NCI-H524 (cell line): ENCODE measurements at regions not wholly inside any gene's neighbourhood (a gene's known extent, or its start where the extent isn't known, plus 50 kb on each side); places are given as distances from the start of the nearest gene placed in this dataset.
"Not testable (repeated sequence)": the region's sequence is repeated elsewhere in the genome, so short reads cannot be mapped to it uniquely, and the experiment has no call there.

Experiments used
- DNase-seq, 2 experiments: peaks; one replicate each; lab custom pipeline; 2025; lab: John Stamatoyannopoulos, UW

DNA sequence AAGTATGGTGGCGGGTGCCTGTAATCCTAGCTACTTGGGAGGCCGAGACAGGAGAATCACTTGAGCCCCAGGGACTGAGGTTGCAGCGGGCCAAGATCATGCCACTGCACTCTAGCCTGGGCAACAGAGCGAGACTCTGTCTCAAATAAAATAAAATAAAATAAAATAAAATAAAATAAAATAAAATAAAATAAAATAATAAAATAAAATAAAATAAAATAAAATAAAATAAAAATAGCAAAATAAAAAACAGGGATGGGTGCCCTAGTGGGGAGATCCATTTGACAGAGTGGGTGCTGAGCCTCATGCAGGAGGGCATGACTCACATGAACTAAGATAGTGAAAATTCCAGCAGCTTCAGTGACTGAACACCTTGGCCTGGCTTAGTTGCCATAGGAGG, 460.7 kb downstream of the PLPP3 start:
- not testable (repeated sequence) for DNase-seq

DNA sequence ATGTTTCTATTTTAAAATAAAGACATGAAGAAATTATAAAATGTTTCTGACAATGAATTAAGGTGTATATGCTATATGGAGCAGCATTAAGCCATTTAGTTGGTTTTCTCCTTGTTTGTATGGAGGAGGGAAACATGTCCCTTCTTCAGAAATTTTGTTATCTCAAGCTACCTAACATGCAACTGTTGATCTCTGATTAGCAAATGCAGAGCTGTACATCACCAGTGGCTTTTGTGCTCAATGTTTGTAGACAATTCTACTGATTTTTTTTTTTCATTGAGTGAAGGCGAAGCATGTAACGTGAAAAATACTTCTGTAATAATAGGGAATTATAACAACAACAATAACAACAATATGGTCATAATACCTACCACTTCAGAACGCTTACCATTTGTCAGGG, 463.7 kb downstream of the PLPP3 start:
- DNase-seq = no peak

DNA sequence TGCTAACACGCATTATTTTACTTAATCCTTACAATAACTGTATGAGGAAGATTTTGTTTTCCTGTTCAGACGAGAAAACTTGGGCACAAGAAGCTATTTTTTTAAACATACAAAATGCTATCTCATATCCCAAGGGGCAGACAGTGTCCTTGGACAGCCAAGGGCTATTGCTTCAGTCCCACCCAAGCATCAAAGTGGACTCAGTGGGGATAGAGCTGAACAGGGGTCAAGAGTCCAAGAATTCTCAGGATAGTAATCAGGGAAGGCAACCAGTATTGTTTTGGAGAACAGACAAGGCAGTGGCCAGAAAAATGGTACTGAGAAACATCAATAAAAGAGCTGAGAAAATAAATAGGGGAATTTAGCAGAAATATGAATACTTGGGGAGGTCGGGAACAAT, 465.7 kb downstream of the PLPP3 start:
- DNase-seq = no peak

DNA sequence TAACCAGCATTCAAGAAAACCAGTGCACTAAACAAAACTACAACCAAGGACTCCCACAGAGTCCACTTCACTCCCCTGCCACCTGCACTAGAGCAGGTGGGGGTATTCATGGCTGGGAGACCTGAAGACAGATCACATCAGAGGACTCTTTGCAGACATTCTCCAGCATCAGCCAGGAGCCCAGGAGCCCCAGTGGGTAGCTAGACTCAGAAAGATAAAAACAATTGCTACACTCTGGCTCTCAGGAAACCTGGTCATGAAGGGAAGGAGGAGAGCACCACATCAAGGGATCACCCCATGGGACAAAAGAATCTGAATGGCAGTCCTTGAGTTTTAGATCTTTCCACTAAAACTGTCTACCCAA, 472.1 kb downstream of the PLPP3 start:
- DNase-seq = no peak

DNA sequence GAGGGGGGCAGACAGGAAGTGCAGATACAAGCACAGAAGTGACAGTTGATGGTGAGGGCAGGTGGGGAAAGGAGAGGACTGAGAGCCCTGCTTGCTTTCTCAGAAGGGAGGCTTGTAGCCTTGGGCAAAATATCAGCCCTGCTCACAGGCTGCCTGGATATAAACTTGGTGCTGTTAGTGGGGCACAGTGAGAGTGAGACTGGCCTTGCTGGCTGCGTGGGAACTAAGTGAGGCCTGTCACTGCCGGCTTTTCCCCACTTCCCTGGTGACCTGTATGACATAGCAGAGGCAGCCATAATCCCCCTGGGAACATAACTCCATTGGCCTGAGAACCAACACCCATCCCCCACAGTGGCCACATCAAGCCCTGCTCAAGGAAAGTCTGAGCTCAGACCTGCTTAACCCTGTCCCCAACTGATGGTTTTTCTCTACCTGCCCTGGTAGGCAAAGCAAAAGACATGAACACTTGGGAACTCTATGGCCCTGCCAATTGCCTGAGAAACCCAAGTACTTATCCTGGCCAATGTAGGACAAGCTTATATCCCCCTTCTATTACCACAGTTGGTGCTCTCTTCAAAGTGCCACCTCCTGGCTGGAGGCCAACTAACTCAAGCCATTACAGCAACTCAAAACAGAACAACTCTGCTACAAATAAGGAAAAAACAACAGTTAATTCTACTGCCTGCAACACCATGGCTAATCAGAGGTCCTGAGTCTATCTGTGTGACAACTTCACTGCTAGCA, 472.7 kb downstream of the PLPP3 start:
- DNase-seq = no peak

DNA sequence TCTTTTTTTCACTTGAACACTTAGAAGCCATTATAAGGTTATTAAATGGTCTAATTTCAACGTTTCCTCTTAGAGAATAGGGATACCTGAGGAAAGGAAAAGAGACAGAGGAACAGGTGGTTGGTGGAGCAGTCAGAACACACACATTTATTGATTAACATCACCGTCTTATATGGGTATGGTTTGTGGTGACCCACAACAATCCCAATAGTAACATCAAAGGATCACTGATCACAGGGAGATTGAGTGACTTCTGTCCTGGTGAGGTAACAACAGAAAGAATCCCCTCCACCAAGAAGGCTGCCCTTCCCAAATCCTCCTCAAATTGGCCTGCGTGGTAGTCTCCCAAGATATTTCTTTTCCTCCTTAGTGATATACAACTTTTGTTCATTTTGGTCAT, 474.0 kb downstream of the PLPP3 start:
- DNase-seq = no peak

DNA sequence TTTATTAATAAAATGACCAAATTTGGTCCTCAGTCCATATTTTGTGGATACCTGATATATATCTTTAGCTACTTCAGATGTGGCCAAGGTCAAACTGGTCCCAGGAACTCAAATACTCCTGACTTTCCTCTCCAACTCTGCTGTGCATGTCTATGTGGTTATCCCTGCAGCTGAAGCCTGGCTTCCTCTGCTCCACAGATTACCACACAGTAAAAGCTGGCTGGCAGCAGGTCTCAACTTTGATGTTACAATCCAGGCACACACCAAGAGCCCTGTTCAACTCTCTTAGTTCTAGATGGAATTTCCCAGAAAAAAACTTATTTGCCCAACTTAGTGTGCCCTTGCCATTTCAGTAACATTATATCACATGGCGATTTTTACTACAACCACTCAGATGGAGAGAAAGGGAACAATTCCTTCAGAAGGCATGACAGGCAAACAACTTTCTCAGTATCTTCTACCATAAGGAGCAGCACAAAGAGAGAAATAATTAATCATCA, 479.5 kb downstream of the PLPP3 start:
- DNase-seq = no peak

DNA sequence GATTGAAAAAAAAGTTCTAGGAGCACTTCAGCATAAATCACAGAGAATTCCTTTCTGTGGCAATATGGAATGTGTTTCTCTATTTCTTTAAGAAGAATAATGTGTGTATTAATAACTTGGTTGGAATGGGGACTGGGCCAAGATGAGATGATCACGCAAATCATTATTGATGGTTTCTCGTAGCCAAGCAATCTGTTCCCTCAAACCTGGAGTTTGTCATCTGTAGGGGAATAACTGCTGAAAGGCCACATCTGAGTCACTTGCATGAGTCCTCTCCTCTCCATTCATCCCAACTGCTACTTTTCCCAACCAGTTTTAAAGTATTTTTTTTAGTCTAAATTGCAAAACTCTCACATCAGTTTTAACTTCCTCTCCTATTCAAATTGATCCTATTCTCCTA, 480.4 kb downstream of the PLPP3 start:
- DNase-seq = no peak

DNA sequence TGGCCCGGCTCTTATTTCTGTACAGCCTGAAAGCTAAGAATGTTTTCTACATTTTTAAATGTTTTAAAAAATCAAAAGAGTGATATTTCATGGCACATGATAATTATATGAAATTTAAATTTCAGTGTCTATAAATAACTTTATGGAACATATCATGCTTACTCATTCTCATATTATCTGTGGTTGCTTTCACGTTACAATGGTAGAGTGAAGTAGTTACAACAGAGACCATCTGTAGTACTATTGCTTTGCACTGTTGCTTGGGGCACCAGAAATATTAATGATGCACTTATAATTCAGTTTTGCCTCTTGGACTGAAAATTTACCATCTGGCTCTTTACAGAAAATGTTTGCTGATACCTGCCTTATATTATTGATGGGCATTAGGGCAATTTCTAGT, 481.6 kb downstream of the PLPP3 start:
- DNase-seq = no peak

DNA sequence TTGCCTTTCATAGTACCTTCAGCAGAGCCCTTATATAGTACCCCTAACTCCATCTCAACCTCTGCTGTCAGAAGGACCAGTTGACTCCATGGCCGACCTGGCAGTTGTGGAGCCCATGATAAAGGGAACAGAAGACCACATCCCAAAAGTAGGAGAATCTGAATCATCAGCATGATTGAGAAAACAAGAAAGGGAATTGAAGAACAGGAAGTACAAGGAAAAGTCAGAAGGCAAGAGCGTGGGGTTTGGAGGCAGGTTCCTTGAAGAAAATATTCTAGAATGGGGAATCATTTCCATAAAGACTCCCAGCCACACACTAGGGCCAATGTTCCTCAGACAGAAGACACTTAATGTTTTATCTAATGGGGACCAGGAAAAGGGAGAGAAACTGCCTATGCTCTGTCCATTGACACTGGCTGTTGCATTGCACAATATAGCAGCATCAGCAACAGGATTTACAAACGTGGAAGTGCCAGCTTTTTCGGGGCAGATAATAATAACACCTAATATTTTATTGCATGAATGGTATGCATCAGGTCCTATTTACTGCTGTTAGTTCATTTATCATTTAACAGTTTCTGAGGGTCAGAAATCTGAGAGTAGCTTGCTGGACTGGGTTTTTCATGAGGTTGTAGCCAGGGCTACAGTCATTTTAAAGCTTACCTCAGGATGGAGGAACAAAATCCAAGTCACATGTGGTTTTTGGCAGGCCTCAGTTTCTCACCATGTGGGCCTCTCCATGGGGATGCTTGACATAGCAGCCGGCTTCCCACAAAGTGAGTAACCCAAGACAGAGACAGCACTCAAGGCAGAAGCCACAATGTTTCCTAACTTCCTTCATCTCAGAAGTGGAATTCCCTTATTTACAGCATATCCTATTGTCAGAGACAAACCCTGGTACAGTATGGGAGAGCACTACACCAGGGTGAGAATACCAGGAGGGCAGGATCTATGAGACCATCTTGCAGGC, 483.4 kb downstream of the PLPP3 start:
- no peak for DNase-seq

DNA sequence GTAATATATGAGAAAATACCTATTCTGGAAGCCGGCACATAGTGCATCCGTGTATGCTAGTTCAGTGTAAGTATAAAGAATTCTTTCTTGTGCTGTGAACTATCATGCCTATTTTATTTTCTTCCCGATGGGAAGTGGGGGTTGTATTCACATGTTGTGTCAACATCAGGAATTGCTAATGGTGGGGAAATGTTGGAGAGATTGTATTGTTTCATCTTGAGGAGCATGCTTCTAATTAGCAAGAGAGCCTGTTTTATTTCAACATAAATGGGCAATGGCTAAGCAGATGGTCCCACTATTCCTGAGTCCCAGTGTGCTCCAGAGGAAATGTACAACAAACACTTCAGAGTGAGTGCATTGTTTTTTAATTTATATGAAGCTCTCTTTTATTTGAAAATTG, 485.2 kb downstream of the PLPP3 start:
- DNase-seq = peak in 1 of 2 experiments; percentile 3

DNA sequence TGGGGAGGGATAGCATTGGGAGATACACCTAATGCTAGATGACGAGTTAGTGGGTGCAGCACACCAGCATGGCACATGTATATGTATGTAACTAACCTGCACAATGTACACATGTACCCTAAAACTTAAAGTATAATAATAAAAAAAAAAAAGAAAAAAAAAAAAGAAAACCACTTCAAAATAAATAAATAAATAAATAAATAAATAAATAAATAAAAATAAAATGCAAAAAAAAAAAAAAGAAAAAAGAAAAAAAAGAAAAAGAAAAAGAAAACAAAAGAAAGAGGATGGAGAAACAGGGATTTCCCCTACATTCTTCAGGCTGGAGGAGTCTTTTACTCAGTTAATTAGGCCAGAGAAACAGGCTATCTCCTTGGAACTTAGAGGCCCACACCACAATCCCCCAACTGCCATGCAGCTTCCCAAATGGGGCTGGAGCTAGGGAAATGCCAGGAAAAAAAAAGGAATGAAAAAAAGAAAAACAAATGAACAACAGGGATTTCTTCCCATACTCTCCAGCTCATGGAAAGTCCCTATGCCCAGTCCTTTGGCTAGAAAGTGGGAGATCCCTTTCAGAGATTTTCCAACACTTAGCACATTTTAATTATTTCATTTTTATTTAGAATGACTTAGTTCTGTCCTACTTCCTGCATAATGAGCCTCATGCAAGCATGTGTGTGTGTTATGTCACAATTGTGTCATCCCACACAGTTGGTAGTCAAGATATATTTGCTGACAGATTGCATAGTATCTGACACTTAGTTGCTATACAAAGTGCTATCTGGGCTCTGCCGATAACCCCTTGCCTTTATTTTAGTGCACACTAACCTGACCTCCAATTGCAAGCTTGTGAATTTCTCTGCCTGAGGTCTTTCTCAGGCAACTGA, 486.4 kb downstream of the PLPP3 start:
- no peak for DNase-seq

DNA sequence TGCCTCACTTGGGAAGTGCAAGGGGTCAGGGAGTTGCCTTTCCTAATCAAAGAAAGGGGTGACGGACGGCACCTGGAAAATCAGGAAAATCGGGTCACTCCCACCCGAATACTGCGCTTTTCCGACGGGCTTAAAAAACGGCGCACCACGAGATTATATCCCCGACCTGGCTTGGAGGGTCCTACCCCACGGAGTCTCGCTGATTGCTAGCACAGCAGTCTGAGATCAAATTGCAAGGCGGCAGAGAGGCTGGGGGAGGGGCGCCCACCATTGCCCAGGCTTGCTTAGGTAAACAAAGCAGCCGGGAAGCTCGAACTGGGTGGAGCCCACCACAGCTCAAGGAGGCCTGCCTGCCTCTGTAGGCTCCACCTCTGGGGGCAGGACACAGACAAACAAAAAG, 489.5 kb downstream of the PLPP3 start:
- not testable (repeated sequence) for DNase-seq

DNA sequence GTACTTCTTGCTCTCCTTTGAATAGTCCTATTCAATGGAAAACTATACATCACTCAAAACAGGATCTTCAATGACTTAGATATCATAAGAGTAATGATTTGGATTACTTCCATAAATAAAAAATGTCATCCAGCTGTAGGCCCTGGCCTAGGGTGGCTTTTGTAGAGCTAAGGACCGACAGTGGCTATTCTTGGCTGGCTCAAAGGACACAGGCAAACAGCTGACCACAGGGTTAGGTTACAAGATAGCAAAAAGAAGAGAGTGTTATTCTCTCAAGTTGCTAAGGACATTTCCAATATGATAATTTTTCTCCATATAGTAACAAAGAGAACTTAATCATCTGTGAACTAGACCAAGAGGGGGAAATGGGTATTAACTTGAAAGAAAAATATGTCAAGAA, 495.1 kb downstream of the PLPP3 start:
- DNase-seq = no peak

DNA sequence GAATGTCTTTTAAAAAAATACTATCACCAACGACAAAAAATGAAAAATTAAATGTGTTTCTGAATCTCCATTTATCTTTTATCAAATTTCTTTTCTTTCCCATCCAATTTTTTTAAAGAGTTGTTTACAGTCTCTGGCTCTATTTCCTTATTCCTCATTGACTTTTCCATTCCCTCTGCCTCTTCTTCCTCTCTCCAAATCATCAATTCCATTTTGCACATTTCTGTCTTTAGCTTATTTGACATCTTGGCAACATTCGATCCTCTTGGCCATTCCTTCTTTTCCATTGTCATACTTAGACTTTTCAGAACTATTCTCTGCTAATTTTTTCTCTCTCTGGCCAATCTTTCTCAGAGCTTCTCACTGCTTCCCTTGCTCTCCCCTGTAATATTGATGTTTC, 497.6 kb downstream of the PLPP3 start:
- DNase-seq = no peak

DNA sequence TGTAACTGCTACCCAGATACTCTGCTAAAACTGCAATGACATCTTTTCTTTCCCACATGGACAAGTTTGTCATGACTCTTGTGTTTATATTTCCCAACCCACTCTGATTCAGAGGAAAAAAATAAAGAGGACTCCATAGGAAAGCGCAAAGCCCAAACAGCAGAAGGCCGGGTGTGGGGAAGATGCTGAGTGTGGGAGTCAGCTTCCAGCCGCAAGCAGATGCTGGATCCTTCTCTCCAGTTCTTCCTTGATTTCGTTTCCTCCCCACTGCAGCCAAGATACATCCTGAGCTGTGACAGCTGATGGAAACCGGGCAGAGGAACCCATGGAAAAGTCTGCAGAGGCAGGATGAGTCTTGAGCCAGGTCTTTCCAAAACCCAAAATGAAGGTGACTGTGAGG, 498.2 kb downstream of the PLPP3 start:
- DNase-seq = no peak

DNA sequence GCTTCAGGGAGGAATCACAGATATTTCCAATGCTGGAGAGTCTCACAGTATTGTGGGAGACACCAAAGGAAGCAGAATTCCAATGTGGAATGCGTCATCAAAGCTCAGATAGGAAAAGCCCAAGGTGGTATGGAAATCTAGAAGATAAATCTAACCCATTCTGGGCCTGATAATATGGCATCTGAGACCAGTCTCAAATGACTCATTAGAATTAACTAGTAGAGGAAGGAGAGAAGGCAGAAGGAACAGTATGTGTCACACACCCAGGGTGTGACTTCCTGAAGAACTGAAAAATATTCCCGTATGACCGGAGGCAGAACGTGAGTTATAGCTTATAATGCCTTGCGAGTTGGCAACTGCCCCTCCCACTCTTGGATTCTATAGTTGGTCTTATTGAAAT, 499.2 kb downstream of the PLPP3 start:
- DNase-seq = no peak

DNA sequence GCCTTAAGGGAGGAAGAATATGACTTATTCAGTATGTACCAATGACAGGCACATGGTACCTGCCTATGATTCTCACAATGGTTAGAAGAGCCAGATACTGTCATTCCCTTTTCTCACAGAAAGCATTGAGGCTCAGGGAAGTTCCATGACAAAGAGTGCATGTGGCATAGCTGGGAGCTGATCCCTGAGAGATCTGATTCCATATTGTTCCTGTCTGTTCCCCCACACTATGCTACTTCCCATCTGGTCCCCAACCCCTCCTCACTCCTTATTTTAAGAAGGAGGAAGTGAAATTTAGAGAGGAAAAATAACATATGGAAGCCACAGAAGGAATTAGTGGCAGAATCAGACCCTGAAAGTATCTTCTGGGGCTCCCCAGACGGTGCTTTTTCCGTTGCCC, 500.0 kb downstream of the PLPP3 start:
- no peak for DNase-seq

DNA sequence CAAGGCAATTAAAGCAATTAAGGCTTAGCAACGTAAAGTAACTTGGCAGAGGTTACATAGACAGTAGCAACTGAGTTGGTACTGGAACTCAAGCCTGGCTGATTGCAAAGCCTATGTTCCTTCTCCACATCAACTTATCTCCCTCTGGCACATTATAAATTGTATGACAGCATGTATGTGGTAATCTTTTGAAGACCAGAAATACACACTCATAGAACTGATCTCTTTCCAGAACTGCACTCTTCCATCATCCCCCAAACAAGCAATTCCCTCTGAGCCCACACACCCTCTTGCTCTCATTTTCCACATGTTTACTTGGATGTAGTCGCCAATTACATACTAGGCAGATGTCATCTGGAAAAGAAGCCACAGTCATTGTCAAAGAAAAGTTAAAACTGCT, 502.2 kb downstream of the PLPP3 start:
- no peak for DNase-seq

DNA sequence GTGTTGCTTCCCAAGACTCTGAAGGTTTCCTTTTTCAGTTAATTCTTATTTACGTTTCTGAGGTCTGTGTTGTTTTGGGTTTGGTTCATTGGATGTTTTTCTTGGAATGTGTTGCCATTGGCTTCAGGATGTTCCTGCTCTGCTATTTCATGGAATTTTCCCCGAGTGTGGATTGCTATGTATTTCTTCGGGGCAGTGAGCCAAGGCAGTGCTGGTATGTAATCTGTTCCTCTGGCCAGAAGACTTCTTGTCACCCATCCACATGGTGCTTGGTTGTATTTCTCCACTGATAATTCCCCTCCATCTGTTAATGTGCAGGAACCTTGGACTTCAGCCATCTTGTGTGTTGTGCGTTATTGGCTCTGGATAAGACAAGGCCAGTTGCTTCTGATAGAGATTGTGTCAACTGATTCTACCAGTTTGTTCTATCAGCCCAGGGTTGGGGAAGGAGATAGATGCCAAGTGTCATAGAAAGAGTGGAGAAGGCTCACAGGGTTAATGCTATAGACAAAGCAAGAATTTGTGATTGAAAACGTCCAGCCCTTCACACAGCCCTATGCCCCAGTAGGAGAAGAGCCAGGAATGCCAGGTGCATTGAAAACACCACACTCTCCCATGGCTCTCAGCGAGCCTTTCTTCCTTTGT, 505.2 kb downstream of the PLPP3 start:
- DNase-seq = no peak

DNA sequence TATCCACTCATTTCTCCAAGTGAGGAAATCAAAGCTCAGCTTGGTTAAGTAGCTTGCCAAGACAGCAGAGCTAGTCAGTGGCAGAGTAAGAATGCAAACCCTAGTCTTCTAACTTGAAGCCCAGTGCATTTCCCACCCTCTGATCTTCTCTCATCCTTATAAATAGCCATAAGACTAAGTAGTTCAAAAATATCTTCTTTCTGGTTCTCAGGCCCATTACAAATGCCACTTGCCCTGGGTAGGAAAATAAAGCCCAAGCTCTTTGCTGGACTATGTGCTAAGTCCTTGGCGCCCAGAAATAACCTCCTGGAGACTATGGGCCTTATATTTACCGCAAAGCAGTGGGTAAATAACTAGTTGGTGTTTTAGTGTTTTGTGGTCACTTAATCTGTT, 505.8 kb downstream of the PLPP3 start:
- no peak for DNase-seq

DNA sequence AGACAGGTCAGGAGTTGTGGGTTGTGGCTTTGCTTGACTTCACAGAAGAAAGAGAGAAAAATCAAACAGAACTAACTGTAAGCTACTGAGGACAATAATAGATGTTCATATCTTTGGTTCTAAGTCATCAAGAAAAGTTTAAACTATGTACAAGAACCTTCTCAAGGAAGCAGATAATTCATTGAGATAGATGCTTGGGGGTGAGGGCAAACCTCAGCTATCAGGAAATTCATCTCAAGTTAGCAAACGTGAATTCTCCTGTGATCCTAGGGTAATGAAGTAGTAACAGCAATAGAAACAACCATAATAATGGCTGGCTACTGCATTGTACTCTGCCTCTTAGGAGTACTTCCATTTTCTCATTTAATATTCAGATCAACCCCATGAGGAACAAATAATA, 506.2 kb downstream of the PLPP3 start:
- no peak for DNase-seq
